ENCODE measurements at regions not wholly inside any gene's neighbourhood (a gene's known extent, or its start where the extent isn't known, plus 50 kb on each side); places are given as distances from the start of the nearest gene placed in this dataset.

DNA sequence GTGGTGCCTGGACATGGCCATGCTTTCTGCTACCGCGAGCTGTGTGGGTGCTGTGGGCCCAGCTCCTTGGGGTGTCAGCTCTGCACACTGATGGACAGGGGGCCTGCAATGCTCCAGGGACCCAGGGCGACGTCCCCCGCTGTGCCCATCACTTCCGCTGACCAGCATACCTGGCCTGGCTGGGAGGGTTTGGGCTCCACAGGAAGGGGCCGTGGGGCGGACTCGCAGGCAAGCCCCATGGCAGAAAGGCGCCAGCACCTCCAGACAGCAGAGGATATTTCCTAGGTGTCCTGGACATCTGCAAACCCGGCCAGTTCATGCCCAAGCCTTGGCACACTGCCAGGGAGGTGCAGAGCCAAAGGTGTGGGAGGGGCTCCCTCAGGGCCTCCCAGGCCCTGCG lies 295.8 kb upstream of the IRX4 start:
- no peak for TF ChIP-seq CTCF (IDR thresholded peaks at IDR 0.05; ENCODE audit: partially characterized antibody, unreplicated experiment)
- Mint-ChIP-seq H3K27ac (ENCODE audit: unreplicated experiment) (no peak overlapping the region), H3K4me3 (ENCODE audit: unreplicated experiment) (no peak overlapping the region), H3K4me1 (ENCODE audit: low read depth, unreplicated experiment) (peaks cover 11% of the 10 kb centered on the region), H3K36me3 (ENCODE audit: unreplicated experiment) (no peaks in the 10 kb centered on the region), H3K9me3 (ENCODE audit: unreplicated experiment) (peaks cover 6% of the 10 kb centered on the region), H3K27me3 (ENCODE audit: unreplicated experiment) (peaks cover 3% of the 10 kb centered on the region)
- DNase-seq, result no peak

- H3K9me3 Mint-ChIP-seq (ENCODE audit: unreplicated experiment), result peaks cover 6% of the 10 kb centered on the region
- H3K27ac Mint-ChIP-seq (ENCODE audit: unreplicated experiment), result no peak overlapping the region
- H3K4me1 Mint-ChIP-seq (ENCODE audit: low read depth, unreplicated experiment), result peaks cover 16% of the 10 kb centered on the region
- no peak overlapping the region for H3K4me3 Mint-ChIP-seq (ENCODE audit: unreplicated experiment)
- TF ChIP-seq CTCF (IDR thresholded peaks at IDR 0.05; ENCODE audit: partially characterized antibody, unreplicated experiment), result no peak
- H3K36me3 Mint-ChIP-seq (ENCODE audit: unreplicated experiment), result no peaks in the 10 kb centered on the region
- DNase-seq, result no peak
- H3K27me3 Mint-ChIP-seq (ENCODE audit: unreplicated experiment), result peaks cover 3% of the 10 kb centered on the region
Measured at GRCh38 chr5:2178071-2178477, 295.3 kb upstream of the IRX4 start.

- Mint-ChIP-seq H3K4me3 (ENCODE audit: unreplicated experiment) (no peak overlapping the region), H3K27ac (ENCODE audit: unreplicated experiment) (no peak overlapping the region), H3K36me3 (ENCODE audit: unreplicated experiment) (no peaks in the 10 kb centered on the region), H3K9me3 (ENCODE audit: unreplicated experiment) (peaks cover 6% of the 10 kb centered on the region), H3K27me3 (ENCODE audit: unreplicated experiment) (peaks cover 3% of the 10 kb centered on the region), H3K4me1 (ENCODE audit: low read depth, unreplicated experiment) (peaks cover 17% of the 10 kb centered on the region)
- DNase-seq, result no peak
- no peak for TF ChIP-seq CTCF (IDR thresholded peaks at IDR 0.05; ENCODE audit: partially characterized antibody, unreplicated experiment)
Measured at GRCh38 chr5:2177244-2177643, 294.5 kb upstream of the IRX4 start.

DNA sequence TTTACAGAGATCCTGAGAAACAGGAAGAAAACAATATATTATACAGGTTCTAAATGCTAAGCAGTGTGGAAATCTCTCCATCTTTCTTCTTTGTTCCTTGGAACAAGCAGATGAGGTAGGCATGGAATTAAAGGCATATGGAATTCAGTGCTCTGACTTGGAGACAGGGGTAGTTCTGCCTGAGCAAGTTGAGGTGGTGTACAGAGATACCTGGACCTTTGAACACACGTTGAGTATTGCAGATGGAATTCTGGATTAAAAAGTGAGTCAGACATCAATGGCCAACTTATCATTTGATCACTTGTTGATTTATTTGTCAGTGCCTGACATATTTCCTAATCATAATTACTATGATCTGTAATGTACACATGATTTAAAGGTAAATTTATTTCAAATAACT lies 293.9 kb upstream of the IRX4 start:
- Mint-ChIP-seq H3K9me3 (ENCODE audit: unreplicated experiment) (peaks cover 6% of the 10 kb centered on the region), H3K4me1 (ENCODE audit: low read depth, unreplicated experiment) (peaks cover 18% of the 10 kb centered on the region), H3K27ac (ENCODE audit: unreplicated experiment) (no peak overlapping the region), H3K36me3 (ENCODE audit: unreplicated experiment) (no peaks in the 10 kb centered on the region), H3K4me3 (ENCODE audit: unreplicated experiment) (no peak overlapping the region), H3K27me3 (ENCODE audit: unreplicated experiment) (peaks cover 3% of the 10 kb centered on the region)
- no peak for TF ChIP-seq CTCF (IDR thresholded peaks at IDR 0.05; ENCODE audit: partially characterized antibody, unreplicated experiment)
- no peak for DNase-seq

- Mint-ChIP-seq H3K27ac (ENCODE audit: unreplicated experiment) (no peak overlapping the region), H3K36me3 (ENCODE audit: unreplicated experiment) (no peaks in the 10 kb centered on the region), H3K4me1 (ENCODE audit: low read depth, unreplicated experiment) (peaks cover 23% of the 10 kb centered on the region), H3K27me3 (ENCODE audit: unreplicated experiment) (peaks cover 1% of the 10 kb centered on the region), H3K9me3 (ENCODE audit: unreplicated experiment) (peaks cover 5% of the 10 kb centered on the region), H3K4me3 (ENCODE audit: unreplicated experiment) (no peak overlapping the region)
- no peak for DNase-seq
- TF ChIP-seq CTCF (IDR thresholded peaks at IDR 0.05; ENCODE audit: partially characterized antibody, unreplicated experiment), result no peak
Measured at GRCh38 chr5:2175842-2176404, 293.2 kb upstream of the IRX4 start.

Data from glutamatergic neuron (in vitro differentiated cells).